ENCODE measurements at regions not wholly inside any gene's neighbourhood (a gene's known extent, or its start where the extent isn't known, plus 50 kb on each side); places are given as distances from the start of the nearest gene placed in this dataset.

DNA sequence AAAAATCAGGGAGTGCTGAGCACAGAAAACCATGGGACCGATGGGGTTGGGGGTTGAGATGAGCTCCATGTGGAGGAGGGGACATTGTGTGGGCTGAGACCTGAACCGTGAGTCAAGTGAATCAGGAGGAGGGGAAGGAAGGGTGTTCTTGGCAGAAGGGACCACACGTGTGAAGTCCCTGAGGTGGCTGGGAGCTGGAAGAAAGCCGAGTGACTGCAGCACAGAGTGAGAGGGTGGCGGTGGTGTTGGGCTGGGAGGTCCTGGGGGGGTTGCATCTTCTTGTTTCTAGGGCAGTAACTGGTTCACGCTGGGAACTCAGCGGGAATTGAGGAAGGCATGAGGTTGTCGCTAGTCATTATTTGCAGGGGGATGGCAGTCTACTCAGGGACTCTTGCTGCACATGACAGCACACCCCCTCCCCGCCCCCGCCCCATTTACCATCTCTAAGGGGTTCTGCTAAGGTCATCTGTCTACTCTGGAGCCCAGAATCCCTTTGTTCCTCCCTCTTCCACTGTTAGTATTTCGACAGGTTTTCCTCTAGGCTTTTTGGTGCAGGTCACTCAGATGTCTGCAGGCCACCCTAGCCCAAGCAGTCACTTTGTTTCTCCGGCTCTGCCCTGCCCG lies 254.3 kb downstream of the TLE3 start:
- DNase-seq (ENCODE audit: low read depth) = no peak

GRCh38 chr15:69843900-69844304 lies 253.8 kb downstream of the TLE3 start:
- no peak for DNase-seq (ENCODE audit: low read depth)

DNA sequence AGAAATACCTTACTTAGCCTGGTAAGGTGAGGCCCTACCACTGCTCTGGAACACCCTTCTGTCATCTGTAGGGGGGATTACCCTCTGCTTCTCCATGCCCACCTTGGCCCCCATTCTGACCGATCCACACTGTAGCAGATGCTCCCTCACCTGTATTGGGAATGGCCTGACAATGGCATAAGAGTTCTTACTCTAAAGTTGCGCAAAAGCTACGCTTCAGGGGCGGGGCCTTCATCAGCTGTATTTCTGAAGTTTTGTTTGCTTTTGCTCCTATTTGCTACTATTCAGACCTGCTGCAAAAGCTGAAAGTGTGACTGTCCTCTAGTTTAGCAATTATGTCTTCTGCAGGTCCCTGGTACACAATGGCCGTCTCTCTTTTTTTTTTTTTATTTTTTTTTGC lies 252.6 kb downstream of the TLE3 start:
- no peak for DNase-seq (ENCODE audit: low read depth)

DNA sequence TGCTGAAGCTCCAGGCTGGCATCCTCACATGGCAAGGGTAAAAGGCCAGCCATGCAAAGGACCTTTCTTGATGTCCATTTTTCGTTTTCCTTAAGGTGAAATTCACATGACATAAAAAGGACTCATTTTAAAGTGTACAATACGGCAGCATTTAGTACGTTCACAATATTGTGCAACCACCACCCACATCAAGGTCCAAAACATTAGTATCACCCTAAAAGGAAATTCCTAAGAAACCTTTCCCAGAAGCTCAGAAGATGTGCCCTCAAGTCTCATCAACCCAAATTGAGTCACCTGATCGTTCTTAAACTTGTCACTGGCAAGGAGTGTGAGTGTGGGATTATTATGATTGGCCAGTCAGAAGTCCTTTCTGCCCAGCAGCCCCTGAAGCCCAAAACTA lies 250.1 kb downstream of the TLE3 start:
- no peak for DNase-seq (ENCODE audit: low read depth)

DNA sequence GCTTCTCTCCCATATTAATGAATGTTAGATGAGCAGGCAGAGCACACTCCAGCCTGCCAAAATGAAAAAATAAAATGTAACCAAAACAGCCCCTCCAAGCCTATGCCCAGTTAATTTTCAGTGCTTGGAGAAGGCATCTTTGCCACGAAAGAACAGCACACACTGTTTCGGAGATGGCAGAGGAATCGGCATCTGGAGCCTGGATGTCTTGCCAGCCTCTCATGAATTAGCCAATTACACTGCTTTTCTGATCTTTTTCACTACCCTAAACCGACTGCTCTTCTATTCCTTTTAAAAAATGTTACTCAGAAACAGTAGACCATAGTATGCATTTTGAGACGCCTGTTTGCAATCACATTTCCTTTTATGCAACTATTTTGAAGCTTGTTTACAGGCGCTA lies 249.6 kb downstream of the TLE3 start:
- no peak for DNase-seq (ENCODE audit: low read depth)

- no peak for DNase-seq (ENCODE audit: low read depth)
These were observed 249.0 kb downstream of the TLE3 start for GRCh38 chr15:69848551-69849231.

DNA sequence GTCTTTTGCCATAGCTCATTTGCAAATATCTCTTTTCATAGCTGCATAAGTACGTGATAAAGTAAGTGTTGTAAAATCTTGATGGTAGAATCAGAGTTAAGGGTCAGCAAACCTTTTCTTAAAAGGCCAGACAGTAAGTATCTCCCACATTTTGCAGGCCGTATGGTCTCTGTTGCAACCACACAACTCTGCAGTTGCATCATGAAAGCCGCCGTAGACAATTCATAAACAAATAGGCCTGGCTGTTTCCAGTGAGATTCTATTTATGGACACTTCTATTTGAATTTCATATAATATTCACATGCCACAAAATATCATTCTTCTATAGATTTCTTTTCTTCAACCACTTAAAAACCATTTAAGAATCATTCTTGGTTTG lies 248.5 kb downstream of the TLE3 start:
- DNase-seq (ENCODE audit: low read depth) = no peak

DNA sequence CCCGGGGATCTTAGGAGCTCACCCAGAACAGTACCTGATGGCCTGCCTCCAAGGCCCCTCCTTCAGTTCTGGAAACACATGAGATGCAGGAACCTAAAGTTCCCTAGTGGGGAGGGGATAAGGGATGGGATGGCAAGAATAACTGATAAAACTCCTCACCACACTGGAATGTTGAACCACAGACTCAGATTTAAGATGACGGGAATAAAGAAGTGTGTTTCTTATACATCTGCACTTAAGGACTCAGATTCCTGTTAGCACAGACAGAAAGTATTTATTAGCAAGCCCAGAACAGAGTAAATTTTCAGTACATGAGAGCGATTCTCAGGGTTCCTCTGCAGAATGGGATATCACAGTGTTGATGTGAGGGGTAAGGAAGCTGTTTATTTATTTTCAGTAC lies 245.2 kb downstream of the TLE3 start:
- no peak for DNase-seq (ENCODE audit: low read depth)

DNA sequence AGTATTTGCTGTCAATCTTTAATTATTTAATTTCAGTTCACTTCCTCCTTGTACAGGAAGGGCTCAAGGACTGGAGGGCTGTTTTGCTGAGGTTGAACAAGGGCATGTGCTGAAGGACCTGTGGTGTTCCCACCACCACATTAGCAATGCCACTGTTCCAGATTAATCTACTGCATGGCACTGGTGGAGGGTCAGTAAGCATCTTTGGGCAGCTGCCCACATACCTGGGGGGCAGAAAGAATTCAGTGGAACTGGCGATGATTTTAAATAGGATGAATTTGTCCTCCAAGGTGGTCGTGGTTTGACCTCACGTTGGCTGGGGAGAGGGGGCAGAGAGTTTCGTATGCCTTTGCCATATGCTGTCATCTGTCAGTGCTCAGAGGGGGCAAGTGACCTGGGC lies 244.8 kb downstream of the TLE3 start:
- DNase-seq (ENCODE audit: low read depth) = no peak

DNA sequence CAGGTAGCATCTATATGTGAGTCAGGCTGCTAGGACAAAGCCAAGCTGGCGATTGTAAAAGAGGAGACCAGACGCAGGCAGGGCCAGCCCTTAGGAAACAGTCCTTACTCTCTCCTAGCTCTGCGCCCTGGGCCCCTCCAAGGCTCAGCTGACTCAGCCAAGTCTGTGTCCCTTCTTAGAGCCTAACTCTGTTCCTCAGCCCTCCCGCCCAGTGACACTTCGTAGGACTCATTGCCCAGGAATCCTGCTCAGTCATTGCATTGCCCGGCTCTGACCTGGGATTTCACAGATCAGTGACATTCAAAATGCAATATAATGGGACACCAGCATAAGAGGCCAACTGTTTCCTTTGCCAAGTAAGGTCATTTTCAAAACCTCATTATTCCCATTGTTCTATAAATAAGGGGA lies 244.2 kb downstream of the TLE3 start:
- DNase-seq (ENCODE audit: low read depth) = no peak

DNA sequence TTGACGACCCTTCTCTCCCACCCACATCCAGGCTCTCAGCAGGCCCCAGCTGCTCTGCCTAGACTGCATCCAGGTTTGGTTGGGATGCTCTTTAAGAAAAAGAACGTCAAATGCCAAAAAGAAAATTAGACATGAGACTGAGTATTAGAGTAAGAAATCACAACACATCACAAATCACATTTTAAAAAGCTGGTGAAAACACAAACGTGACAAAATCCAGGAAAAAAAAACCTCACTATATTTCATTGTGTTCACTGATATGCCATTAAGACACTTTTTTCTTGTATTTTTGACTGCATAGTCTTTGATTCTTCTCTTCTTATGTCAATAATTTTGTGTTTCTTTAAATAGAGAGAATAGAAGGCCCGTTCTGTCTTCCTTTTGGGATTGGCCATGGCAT lies 243.7 kb downstream of the TLE3 start:
- no peak for DNase-seq (ENCODE audit: low read depth)

DNA sequence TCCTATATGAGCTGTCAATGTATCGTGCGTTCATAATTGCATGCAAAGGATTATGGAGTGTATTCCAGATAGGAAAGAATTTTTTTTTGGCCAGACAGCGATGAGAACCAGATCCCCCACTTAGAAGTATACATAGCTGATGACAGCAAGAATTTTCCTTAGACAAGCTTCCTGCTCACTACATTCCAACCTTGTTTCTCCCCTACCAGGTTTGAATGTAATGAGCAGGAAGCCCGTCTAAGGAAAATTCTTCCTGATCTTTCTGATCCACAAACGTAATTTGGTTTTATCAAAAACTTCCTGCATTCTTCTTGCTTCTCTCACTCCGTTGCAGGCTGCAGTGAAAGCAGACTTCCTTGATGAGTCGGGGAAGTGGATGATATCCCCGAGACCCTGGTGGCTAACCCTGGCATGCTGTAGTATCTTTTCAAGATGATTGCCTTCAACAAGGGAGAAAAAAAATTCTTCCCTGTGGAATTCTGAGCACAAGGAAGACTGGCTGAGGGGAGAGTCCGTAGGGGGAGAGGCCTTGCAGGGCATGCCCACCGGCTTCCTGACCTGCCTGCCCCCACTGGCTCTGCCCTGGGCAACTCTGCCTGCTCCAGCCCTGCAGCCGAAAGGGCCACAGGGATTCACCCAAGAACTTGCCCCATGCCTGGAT lies 243.1 kb downstream of the TLE3 start:
- DNase-seq (ENCODE audit: low read depth) = no peak

DNA sequence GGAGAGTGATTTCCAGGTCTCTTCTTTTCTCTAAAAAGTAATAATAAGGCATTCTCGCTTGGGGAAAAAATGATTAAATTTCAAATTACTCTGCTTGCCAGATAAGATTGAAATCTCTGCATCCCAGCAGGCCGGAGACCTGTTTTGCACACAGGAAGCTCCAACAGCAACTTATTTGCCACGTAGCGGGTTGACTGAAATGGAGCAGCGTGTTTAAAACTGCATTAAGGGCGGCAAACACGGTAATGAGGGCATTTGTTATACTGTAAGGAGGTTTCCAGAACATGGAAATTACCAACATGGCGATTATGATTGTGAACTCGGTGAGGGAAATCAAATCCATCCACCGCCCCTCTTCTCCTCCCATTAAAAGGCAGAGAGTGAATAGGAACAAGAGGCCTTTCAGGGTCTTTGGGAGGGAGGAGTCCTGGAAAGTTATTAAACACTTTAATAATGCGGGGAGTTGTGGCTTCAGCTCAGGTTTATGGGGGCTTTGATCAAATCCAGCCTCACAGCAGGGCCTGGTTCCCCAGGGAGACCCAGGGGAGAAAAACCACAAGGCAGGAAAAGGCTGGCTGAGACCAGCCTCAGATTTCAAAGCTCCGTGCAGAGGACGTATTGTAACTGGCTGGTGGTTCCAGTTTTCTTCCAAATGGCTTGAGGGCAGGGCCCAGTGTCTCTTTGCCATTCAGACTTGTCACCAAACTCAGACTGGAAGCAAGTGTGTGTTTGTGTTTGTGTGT lies 242.3 kb downstream of the TLE3 start:
- DNase-seq (ENCODE audit: low read depth) = no peak

GRCh38 chr15:69857250-69857649 lies 240.5 kb downstream of the TLE3 start:
- DNase-seq (ENCODE audit: low read depth) = no peak

- no peak for DNase-seq (ENCODE audit: low read depth)
These were observed 239.9 kb downstream of the TLE3 start for GRCh38 chr15:69857686-69858391.

- no peak for DNase-seq (ENCODE audit: low read depth)
These were observed 239.3 kb downstream of the TLE3 start for GRCh38 chr15:69858456-69858855.

GRCh38 chr15:69859866-69860265 lies 237.9 kb downstream of the TLE3 start:
- no peak for DNase-seq (ENCODE audit: low read depth)

DNA sequence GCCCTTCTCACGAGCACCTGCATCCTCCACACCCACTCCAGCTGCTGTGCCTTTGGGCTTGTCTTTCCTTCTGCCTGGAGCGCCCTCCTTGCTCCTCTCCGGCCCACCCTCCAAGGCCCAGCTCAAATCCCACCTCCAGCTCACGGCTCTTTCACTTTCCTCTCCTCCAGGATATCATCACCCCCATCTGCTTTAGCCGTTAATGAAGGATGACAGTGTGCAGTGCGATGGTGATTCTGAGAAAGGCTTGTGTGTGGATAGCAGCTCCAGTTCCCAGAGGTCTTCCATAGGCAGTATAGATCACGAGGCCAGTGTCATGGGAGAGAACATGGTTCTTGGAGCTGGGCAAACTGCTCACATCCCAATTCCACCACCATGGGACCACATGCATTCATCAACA lies 237.4 kb downstream of the TLE3 start:
- no peak for DNase-seq (ENCODE audit: low read depth)

DNA sequence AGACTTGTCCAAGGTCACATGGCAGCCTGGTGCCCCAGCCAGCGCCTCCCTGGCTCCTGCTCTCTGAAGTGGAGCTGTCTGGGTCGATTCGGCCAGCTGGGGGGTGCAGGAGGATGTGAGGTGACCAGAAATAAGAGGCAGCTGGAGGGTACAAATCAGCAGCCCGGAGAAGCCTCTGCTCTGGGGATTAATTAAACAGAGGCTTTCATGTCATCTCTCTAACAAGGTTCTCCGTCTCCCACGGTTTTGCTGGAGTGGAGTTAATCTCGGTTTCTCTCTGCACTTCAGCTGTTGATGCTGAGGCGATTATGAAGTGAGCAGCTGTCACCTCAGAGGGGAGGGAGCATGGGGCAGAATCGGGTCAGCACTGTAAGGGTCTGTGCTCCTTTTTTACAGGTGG lies 236.8 kb downstream of the TLE3 start:
- DNase-seq (ENCODE audit: low read depth) = no peak

DNA sequence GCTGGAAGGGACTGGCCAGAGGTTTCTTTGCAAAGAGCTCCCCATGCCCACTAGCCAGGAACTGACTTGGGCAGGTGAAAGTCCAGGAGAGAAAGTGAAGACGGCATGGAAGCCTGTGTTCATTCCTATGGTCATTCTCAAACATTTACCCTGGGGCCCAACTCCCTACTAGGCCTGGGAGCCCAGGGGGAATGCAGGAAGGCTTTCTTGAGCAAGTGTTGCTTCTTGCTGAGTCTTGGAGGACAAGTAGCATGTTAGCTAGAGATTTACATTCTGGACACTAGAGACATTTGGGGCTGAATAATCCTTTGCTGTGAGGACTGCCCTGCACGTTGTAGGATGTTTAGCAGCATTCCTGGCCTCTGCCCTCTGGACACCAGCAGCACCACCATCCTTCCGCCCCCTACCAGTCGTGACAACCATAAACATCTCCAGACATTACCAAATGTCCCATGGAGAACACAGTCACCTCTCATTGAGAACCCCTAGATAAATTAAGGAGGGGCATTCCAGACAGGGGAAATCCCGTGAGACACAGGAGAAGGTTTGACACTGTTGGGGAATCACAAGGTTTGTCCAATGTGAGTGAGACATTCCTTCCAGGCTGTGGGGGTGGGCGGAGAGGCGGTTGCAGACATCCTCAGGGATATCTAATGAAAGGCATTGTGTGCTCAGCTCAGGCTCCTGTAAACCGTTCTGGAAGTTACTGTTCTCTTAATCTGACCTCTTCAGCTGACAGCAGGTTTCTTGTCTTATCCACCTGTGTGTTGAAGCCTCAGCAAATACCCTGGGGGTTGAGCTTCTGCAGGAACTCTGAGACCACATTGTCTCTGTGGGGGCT lies 236.2 kb downstream of the TLE3 start:
- no peak for DNase-seq (ENCODE audit: low read depth)

DNA sequence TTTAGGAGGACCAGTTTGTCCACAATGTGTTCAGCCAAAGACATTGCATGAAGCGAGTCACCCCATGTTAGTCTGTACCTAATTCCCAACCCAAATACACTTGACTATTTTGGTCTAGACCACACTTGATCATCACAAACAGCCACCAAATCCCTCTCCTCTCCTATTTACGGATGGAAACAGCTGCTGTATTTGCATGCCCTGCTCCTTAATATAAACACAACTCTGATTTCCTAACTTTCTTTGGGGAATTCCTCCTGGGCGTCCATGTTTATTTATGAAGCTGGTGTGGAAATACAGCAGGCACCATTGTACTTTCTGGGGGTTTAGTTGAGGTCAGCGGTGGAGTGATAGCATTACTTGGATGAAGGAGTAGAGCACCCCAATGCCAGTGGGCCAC lies 235.2 kb downstream of the TLE3 start:
- DNase-seq (ENCODE audit: low read depth) = no peak

Measured in CMK (cell line).